ENCODE measurements at regions not wholly inside any gene's neighbourhood (a gene's known extent, or its start where the extent isn't known, plus 50 kb on each side); places are given as distances from the start of the nearest gene placed in this dataset.
"Not testable (repeated sequence)": the region's sequence is repeated elsewhere in the genome, so short reads cannot be mapped to it uniquely, and the experiment has no call there.

DNA sequence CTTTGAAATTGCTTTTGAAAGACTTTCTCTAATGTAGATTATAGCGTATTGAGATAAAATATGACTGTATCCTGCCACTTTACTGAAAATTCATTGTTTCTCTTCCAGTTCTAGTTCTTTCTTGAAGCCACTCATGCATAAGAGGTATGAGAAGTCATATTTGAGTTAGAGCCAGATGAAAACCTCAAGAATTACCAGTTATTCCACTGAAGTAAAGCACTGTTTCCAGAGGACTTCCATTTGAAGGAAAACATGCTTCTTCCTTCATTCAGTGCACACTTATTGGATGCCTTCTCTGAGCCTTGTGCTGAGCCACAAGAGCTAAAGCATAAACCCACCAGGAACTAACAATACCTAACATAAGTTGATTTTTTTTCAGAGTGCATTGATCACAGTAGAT lies 513.4 kb downstream of the ZNF385D start:
- DNase-seq (ENCODE audit: low spot score) = no peak

DNA sequence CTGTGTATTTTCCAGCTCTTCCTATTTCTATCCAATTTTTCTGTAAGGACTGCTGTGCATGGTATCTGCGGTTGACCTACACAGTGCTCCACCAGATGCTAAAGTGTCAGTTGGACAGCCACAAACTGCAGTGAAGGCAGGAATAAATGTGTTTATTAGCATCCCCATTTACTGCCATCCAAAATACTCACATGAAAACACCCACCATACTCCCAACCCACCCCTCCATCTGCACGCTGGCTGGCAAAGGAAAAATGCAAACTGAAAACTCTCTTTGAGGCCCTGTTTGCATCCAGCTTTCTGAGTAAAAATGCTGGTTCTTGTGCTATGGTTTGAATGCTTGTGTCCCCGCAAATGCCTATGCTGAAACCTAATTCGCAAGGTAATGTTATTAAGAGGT lies 515.5 kb downstream of the ZNF385D start:
- DNase-seq (ENCODE audit: low spot score) = no peak

DNA sequence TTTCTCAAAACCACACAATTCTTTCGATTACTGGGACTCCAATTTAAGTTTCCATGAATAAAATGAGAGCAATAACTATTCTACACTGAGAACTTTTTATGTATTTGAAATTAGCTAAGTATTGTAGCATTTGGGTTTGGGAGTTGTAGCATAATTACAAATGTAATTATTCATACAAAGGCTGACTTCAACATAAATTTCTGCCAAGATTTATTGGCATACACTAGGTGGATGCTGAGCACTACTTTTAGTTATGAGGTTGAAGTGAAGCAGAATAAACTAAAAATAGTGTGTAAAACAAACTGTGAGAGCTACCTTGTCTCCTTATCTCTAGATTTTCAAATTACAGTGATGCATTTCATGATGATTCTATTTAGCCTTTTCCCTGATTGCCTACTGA lies 516.1 kb downstream of the ZNF385D start:
- DNase-seq (ENCODE audit: low spot score) = no peak

DNA sequence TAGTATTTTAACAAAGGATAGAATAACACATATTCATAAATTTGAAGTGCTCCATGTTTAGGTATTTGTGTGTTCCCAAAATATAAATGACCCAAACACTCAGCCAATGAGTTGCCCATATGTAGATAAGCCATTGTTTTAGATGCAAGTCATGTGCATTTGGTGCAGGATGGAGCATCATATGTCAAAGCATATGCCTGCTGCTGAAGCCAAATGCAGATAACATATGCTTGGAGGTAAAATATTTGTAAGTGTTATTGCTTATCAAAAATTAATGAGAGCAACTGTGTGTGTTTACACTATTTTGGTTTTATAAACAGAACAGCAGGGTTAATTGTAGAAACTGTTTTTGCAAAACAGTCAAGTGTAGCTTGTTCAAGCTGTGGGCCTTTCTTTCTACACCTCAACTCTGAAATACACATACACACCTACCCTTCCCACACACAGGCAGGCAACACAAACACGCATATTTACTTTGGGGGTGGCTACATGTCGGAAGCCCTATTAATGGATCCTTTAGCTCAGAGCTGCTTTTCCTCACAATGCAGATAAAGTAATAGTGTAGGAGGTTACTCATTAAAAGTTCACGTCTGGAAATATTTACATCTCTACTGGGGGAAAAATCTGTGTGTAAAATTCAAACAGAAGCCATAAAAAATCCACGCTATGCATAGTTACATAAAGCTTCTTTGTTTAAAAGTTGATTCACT lies 521.4 kb downstream of the ZNF385D start:
- DNase-seq (ENCODE audit: low spot score) = no peak

DNA sequence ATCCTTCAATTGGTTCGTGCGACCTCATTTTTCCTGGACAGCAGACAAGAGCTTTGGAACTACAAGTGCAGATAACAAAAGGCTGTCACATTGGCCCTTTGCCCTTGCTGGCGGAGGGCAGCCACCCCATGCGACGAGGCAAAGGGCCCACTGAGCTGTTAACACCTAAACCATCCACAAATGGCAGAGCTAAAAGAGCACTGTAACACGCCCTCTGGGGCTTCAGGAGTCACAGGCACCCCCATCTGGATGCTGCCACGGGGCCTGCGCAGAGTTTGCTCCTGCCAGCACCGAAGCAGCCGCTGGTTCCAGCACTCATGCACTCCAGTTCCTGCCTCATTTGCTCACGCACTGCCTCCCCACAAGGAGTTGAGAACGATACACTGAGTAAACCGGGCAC lies 524.9 kb downstream of the ZNF385D start:
- no peak for DNase-seq (ENCODE audit: low spot score)

DNA sequence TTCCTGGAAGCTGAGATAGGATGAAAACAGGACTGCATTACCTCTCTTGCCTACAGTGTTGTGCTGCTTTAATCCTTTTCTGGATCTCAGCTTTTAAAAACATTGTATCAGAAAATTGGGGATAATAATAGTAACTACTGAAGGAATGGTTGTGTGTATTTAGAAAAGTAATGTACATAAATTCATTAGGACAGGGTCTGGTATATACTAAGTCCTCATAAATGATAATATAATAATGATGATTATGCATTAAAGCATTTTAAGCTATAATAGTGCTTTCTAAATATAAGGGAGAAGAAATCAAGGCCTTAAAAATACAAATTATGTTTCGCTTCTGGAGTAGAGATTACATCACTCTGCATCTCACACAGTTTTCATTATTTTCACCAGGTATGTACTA lies 530.1 kb downstream of the ZNF385D start:
- DNase-seq (ENCODE audit: low spot score) = no peak

DNA sequence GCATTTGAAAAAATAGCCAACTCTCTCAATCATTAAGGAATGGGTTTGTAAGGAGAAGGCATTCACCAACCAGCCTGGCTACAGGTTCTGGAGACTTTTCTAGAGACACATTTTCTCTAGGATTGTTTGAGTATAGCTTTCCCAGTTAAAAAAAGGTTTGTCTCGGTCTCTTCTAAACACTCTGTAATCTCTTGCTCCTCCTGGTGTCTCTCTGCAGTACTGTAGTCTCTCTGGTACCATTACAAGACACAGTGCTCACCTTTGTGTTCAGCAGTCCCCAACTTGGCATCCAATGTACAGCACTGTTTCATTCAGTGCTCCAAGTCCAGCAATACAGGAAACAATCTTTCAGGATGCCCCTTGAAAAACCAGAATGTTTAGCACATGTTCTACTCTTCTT lies 534.4 kb downstream of the ZNF385D start:
- peak; percentile 8 for DNase-seq (ENCODE audit: low spot score)

DNA sequence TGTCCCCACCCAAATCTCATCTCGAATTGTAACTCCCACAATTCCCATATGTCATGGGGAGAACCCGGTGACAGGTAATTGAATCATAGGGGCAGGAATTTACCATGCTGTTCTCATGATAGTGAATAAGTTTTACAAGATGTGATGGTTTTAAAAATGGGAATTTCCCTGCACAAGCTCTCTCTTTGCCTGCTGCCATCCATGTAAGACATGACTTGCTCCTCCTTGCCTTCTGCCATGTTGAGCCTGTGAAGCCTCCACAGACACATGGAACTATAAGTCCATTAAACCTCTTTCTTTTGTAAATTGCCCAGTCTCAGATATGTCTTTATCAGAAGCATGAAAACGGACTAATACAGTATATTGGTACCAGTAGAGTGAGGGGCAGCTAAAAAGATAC lies 546.9 kb downstream of the ZNF385D start:
- not testable (repeated sequence) for DNase-seq (ENCODE audit: low spot score)

DNA sequence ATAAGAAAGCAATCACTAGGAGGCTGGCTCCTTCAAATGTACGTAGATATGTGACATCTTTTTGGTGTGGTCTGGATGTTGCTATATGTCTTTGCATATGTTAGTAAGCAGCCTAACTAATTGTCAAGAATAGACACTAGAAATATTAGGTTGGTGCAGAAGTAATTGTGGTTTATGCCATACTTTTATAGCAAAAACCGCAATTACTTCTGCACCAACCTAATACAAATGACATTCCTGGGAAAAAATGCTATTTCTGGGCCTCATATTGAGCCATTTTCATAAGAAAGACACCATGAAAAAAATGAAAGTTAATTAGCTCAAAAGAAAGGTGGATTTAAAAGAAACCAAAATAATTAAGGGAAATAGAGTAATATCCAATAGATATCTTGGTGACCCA lies 555.8 kb downstream of the ZNF385D start:
- DNase-seq (ENCODE audit: low spot score) = no peak

DNA sequence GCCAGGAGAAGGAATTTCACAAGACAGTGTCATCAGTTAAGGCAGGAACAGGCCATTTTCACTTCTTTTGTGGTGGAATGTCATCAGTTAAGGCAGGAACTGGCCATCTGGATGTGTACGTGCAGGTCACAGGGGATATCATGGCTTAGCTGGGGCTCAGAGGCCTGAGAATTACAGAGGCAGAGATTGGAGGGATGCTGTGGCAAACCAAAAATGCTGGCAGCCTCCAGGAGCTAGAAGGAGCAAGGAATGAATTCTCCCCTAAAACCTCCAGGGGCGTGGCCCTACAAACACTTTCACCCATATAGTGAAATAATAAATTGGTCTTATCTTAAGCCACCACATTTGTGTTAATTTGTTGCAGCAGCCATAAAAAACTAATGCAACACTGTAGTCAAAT lies 557.0 kb downstream of the ZNF385D start:
- DNase-seq (ENCODE audit: low spot score) = not testable (repeated sequence)

DNA sequence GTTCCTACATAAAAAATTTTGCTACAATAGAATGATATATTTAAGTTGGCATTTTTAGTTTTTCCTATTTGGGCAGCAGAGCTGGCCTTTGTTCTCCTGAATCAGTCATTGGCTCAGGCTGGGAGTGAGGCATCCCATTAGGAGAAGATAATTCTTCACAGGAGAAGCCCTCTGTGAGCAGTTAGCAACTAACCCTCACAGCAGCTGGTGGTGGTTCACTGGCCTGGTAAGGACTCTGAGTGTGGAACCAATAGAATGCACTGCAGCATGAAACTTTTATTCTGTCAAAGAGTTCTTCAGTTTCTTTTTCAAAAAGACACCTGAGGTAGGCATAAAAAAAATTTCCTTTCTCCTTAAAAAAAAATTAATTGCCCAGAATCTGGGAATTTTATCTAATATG lies 562.6 kb downstream of the ZNF385D start:
- DNase-seq (ENCODE audit: low spot score) = no peak

DNA sequence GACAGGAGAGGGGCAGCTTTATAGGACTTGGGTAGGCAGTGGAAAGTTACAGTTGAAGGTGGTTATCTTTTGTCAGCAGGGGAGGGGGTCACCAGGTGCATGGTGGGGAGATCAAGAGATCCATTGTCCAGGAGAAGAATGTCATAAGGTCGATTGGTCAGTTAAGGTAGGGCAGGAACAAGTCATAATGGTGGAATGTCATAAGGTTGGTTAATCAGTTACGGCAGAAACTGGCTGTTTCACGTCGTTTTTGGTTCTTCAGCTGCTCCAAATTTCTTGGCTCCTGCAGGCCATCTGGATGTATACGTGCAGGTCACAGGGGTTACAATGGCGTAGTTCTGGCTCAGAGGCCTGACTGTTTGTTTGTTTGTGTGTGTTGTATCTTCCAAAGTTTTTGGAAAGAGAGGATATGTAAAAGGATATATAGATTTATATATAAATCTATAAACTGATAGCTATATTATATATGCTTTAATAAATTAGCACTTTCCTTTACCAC lies 565.1 kb downstream of the ZNF385D start:
- DNase-seq (ENCODE audit: low spot score) = no peak

DNA sequence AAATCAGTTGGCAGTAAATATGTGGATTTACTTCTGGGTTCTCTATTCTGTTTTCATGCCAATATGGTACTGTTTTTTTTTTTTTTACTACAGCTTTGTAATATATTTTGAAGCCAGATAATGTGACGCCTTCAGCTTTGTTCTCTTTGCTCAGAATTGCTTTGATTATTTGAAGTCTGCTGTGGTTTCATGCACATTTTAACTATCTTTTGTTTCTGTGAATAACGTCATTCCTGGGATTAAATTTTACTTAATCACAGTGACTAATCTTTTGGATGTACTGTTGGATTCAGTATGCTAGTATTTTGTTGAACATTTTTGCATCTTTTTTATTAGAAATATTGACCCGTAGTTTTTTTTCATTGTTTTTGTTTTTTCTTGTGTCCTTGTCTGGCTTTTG lies 576.5 kb downstream of the ZNF385D start:
- DNase-seq (ENCODE audit: low spot score) = no peak

DNA sequence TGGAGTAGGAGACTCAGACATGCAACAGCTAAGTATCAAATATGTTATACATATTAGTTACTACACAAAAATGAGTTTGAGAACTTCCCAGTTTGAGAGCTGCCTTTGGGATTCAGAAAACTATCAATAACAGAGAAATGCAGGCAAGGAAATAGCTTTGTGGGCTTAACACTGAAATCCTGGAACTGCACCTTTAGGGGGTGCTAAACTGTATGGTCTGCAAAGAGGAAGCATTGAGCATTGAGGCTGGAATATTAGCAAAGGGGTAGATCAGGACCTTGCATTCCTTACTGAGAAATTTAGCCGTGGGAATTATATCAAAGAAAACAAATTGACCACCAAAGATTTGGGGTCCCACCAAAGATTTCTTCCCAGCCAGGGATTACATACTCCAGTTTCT lies 580.0 kb downstream of the ZNF385D start:
- peak; percentile 34 for DNase-seq (ENCODE audit: low spot score)

DNA sequence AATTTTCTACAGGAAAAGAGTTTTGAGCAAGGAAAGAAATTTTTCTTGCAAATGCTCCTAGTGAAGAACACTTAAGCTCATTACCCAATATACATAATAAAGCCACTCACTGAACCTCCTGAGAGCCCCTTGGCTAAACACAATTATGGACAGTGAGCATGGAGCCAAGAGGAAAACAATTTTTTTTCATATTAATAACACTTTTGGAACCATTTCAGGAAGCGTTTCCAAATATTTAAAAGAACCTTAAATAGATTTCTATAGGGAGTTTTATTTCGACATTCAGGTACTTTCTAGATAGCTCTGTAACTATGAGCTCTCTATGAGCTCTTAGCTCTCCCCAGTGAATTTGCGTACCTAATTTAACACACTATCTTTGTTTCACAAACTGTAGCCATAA lies 581.1 kb downstream of the ZNF385D start:
- no peak for DNase-seq (ENCODE audit: low spot score)

DNA sequence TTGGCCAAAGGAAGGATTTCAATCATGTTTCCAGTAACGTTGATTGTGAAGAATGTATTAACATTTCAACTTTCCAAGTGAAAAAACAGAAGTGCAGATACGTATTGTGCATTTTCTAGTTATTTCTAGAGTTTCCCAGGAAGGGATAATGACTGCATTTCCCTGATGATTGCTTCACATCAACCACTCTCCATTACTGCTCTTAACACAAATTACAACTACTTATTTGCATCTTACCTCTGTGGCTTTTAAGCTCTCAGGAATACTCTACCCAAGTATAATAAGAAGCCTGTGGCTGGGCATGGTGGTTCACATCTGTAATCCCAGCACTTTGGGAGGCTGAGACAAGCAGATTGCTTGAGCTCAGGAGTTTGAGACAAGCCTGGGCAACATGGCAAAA lies 582.5 kb downstream of the ZNF385D start:
- DNase-seq (ENCODE audit: low spot score) = no peak

DNA sequence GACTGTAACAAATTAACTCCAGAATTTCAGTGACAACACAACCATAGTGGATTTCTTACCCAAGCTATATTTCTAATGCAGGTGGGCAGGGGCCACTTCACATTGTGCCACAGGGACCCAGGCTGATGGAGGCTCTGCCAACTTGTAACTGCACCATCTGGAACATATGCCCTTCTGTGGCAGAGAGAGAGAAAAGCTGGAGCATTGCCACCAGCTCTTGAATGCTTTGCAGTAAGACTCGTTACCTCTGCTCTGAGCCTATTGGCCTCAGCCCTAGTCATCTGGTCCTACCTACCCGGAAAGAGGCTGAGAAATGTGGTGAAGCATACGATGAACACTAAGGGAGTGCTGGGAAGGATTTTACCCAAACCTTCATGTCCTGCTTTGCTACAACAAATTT lies 587.1 kb downstream of the ZNF385D start:
- DNase-seq (ENCODE audit: low spot score) = no peak

DNA sequence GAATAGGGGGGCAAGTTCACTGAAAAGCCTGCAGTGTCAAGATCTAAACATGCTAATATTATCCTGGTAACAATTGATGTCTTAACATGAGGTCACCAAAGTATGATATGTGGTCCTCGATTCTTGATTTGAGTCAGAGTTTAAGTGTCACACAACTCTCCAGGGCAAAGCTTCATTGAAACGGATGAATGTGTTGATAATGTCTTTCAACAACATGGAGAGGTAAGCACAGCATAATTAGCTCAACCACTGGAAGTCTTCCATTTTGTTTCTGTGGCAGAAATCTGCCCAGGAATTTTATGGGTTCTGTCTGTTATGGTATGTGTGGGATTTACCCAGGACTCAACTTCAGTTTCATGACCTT lies 591.5 kb downstream of the ZNF385D start:
- DNase-seq (ENCODE audit: low spot score) = no peak

DNA sequence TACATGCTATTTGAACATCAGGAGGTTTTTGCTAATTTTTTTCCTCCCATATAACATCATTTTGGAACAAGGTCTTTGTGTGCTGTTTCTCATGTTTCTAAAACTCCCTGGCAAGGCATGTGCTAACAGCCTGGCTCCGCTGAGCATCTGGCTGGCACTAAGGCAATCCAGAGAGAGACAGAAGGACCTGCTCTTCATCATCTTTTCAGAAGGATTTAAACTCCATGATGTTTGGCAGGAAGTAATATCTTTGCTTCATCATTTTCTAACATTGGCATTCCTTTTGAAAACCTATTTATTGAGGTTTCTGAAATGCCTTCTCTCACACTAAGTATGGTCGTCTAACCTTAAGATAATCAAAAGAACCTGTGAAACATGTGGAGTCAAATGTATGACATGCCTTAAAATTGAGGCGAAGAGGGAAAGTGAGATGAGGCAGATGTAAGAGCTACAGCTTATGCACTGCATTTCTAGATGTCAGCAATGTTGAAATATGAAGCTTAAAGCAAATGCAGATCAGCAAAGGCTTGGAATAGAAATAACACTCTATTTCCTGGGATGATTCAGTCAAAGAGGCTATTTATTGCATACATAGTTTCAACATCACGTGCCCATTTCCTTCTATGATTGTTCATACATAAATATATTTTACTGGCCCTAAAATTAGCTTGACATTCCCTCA lies 592.0 kb downstream of the ZNF385D start:
- DNase-seq (ENCODE audit: low spot score) = no peak

DNA sequence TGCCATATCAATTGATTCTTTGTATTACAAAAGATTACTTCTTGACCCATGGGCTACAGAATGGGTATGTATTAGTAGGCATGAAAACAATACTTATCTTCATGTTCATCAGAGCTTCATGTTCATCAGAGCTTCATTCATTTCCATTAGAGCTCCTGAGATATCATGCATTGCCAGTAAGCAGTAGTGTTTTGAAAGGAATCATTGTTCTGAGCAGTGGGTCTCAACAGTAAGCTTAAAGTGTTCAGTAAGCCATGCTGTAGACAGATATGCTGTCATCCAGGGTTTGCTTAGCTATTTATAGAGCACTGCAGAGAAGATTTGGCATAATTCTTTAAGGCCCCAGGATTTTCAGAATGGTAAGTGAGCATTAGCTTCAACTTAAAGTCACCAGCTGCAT lies 596.1 kb downstream of the ZNF385D start:
- no peak for DNase-seq (ENCODE audit: low spot score)

DNA sequence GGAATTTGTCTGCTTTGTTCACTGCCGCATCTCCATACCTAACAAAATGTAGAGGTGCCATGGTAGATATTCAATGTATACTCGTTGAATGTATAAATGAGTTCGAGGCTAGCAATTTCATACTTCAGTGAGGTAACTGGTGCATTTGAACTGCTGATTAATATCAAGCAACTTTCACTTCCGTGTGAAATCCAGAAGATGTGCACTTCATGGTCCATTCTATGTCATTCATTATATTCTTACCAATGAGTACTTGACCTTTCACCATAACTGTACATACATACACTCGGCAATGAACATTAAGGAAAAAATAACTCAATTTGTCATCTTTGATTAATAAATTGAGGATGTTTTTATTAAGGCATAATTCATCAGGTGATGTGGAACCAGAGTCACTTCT lies 598.5 kb downstream of the ZNF385D start:
- DNase-seq (ENCODE audit: low spot score) = no peak

DNA sequence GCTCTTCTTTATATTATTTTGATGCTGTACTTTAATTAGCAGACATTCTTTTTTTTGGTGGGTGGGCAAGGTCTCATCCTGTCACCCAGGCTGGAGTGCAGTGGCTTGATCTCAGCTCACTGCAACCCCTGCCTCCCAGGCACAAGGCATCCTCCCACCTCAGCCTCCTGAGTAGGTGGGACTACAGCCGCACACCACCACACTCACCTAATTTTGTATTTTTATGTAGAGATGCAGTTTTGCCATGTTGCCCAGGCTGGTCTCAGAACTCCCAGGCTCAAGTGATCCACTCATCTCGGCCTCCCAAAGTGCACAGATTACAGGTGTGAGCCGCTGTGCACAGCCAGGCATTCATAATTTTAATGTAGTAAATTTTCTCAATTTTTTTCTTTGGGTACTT lies 608.1 kb downstream of the ZNF385D start:
- DNase-seq (ENCODE audit: low spot score) = no peak

DNA sequence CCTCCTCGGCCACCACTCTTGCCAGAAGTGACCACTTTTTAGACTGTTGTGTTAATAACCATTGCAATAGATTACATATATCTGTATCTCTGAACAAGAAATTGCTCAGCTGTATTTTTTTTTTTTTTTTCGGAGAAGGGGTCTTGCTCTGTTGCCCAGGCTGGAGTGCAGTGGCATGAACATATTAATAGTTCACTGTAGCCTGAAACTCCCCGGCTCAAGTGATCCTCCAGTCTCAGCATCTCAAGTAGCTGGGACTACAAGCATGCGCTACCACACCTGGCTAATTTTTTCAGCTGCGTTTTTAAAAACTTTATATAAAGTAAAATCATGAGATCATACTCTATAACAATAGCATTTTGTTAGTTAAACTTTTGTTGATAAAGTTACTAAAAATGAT lies 609.0 kb downstream of the ZNF385D start:
- no peak for DNase-seq (ENCODE audit: low spot score)

DNA sequence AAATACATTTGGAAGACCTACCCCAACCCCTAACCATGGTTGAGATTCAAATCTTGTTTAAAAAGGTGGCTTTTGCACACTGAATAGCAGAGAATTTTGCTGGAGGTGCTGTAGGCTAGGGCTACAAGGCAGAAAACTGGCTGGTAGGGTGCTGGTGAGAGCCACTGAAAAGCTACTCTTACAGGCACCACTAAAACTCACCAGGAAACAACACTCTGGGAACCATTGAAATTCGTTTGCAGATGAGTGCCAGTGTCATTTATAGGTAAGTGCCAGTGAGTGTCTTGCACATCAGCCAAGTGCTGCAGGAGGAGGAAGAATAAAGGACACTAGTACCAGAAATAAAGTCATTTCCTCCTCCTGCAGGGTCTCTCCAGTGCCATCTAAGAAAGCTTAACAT lies 610.2 kb downstream of the ZNF385D start:
- no peak for DNase-seq (ENCODE audit: low spot score)
